Lower lobe of right lung (tissue), 2 donors: ENCODE measurements at regions not wholly inside any gene's neighbourhood (a gene's known extent, or its start where the extent isn't known, plus 50 kb on each side); places are given as distances from the start of the nearest gene placed in this dataset.

ENCODE experiments used
- ATAC-seq, 2 donors: fragments of 200-7000 bp; cut with Tn5 transposase; one replicate each; pipeline ENCODE4 v1.9.1; 2020 to 2022; ENCODE audit warnings: mild to moderate bottlenecking in 2 of 2, moderate library complexity in 2 of 2
- DNase-seq: peaks from one replicate; pipeline ENCODE4 v3.0.0-alpha.2; 2020
- H3K27ac ChIP-seq: fragments of 200-600 bp; one replicate; pipeline ENCODE4 v1.8.0; 2022
- H3K27me3 ChIP-seq: fragments of 200-600 bp; one replicate; pipeline ENCODE4 v1.8.0; 2022; ENCODE audit warnings: low read depth
- H3K36me3 ChIP-seq: fragments of 200-600 bp; one replicate; pipeline ENCODE4 v1.8.0; 2022; ENCODE audit warnings: mild to moderate bottlenecking
- H3K4me1 ChIP-seq: fragments of 200-600 bp; one replicate; pipeline ENCODE4 v1.8.0; 2022
- H3K4me3 ChIP-seq: fragments of 200-600 bp; one replicate; pipeline ENCODE4 v1.8.0; 2022; ENCODE audit warnings: mild to moderate bottlenecking
- H3K9me3 ChIP-seq: fragments of 200-600 bp; one replicate; pipeline ENCODE4 v1.8.0; 2022
- intact Hi-C: fragments of 100-400 bp; cut with DNase I; formaldehyde crosslinking; loops from one replicate; pipeline ENCODE4 v1.11.0; 2022
- TF ChIP-seq, protein P1 (sequence below): fragments of 200-600 bp; IDR thresholded peaks from one replicate; pipeline ENCODE4 v1.8.0; 2022; ENCODE audit warnings: antibody characterized with exemption, mild to moderate bottlenecking
- donor health status: DM: no; HTN: yes; CAD: no; lungs with severe emphysema.

- intact Hi-C loops = no loop called here
- H3K27me3 ChIP-seq = no peaks in the 10 kb centered on the region
These were observed 167.6 kb upstream of the TMEM161B start for GRCh38 chr5:88436290-88436689.

GRCh38 chr5:88428633-88429032 is 160.0 kb upstream of the TMEM161B start:
- no peak for DNase-seq
- no peaks in the 10 kb centered on the region for H3K36me3 ChIP-seq
- TF ChIP-seq, protein P1, sequence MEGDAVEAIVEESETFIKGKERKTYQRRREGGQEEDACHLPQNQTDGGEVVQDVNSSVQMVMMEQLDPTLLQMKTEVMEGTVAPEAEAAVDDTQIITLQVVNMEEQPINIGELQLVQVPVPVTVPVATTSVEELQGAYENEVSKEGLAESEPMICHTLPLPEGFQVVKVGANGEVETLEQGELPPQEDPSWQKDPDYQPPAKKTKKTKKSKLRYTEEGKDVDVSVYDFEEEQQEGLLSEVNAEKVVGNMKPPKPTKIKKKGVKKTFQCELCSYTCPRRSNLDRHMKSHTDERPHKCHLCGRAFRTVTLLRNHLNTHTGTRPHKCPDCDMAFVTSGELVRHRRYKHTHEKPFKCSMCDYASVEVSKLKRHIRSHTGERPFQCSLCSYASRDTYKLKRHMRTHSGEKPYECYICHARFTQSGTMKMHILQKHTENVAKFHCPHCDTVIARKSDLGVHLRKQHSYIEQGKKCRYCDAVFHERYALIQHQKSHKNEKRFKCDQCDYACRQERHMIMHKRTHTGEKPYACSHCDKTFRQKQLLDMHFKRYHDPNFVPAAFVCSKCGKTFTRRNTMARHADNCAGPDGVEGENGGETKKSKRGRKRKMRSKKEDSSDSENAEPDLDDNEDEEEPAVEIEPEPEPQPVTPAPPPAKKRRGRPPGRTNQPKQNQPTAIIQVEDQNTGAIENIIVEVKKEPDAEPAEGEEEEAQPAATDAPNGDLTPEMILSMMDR = no peak
- no peak overlapping the region for H3K27ac ChIP-seq
- no peaks in the 10 kb centered on the region for H3K4me1 ChIP-seq
- no peaks in the 10 kb centered on the region for H3K9me3 ChIP-seq
- intact Hi-C loops = no loop called here
- H3K27me3 ChIP-seq = no peaks in the 10 kb centered on the region
- ATAC-seq = no peak
- no peak overlapping the region for H3K4me3 ChIP-seq

More at GRCh38 chr5:88436290-88436689, 167.6 kb upstream of the TMEM161B start:
- Histone ChIP-seq H3K4me3 (no peak overlapping the region), H3K36me3 (no peaks in the 10 kb centered on the region), H3K4me1 (no peaks in the 10 kb centered on the region), H3K27ac (no peak overlapping the region), H3K9me3 (no peaks in the 10 kb centered on the region)
- ATAC-seq = no peak
- TF ChIP-seq, protein P1 = no peak
- DNase-seq = no peak

DNA sequence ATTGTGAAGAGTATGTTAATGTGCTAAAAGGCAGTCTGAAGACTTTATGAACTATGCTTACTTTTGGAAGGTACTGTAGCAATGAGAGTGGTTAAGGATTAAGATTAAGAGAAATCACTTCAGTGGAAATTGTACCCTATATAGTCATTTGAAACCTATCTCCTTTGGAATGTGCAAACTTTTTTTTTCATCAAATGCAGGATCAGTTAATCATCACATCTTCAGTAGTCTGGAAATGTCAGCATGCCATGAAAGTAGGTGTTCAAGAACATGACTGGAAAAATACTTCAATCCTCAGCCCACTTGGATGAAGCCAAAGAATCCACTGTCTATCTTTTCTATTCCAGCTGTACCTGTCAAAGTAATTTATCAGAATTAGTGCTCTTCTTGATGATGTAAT is 157.8 kb upstream of the TMEM161B start:
- Histone ChIP-seq H3K4me1 (no peaks in the 10 kb centered on the region), H3K9me3 (no peaks in the 10 kb centered on the region), H3K27me3 (no peaks in the 10 kb centered on the region), H3K36me3 (no peaks in the 10 kb centered on the region), H3K27ac (no peak overlapping the region), H3K4me3 (no peak overlapping the region)
- ATAC-seq (no peak), DNase-seq (no peak)
- intact Hi-C loops = no loop called here
- TF ChIP-seq, protein P1 = no peak

DNA sequence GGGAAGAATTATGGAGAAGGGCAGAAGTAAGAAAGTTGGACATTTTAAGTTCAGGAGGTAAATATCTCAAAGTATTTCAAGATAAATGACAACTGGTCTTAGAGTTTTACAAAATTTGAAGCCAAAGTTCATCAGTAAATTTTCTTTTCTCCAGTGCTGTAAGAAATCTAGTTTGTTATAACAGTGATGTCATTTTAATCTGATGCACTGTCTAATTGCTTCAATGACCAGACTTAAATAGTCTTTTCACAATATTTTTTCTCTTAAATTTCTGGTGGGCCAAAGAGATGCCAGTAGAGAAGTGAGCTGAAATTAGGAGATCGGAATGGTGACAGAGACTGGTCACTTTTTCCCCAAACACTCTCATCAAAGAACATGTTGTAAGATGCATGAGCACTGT is 156.5 kb upstream of the TMEM161B start:
- Histone ChIP-seq H3K27ac (no peak overlapping the region), H3K36me3 (no peaks in the 10 kb centered on the region), H3K4me3 (no peak overlapping the region), H3K9me3 (no peaks in the 10 kb centered on the region), H3K27me3 (no peaks in the 10 kb centered on the region), H3K4me1 (no peaks in the 10 kb centered on the region)
- DNase-seq (no peak), ATAC-seq (no peak)
- TF ChIP-seq, protein P1 = no peak
- intact Hi-C loops = no loop called here

DNA sequence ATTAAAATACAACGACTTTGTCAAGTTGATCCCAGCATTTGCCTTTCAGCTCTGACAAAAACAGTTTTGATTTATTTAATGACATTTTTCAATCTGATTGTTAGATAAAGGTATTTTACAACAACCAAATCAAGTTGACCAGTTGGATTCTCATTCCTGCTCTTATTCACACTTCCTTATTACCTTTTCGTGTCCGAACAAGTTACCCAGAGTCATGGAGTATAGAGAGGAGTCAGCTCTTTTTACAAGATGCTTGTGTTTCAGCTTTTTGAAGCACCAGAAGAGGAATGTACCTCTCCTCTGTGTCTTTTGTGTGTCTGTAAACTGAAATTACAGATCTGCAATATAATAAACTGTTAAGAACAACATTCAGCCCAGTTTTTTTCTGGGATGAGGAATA is 151.3 kb upstream of the TMEM161B start:
- intact Hi-C loops = no loop called here
- Histone ChIP-seq H3K27me3 (no peaks in the 10 kb centered on the region), H3K4me3 (no peak overlapping the region), H3K9me3 (no peaks in the 10 kb centered on the region), H3K4me1 (no peaks in the 10 kb centered on the region), H3K27ac (no peak overlapping the region), H3K36me3 (no peaks in the 10 kb centered on the region)
- TF ChIP-seq, protein P1 = no peak
- DNase-seq (no peak), ATAC-seq (no peak)

DNA sequence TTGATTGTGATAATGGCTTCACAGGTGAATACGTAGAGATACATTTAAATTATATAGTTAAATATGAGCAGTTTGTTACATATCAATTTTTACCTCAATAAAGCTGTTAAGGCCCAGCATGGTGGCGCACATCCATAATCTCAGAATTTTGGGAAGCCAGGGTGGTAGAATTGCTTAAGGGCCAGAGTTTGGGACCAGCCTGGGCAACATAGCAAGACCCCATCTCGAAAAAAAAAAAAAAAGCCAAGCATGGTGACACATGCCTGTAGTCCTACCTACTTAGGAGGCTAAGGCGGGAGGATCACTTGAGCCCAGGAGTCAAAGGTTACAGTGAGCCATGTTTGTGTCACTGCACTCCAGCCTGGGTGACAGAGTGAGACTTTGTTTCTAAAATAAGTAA is 138.7 kb upstream of the TMEM161B start:
- H3K36me3 ChIP-seq = no peaks in the 10 kb centered on the region
- H3K4me1 ChIP-seq = no peaks in the 10 kb centered on the region
- ATAC-seq (no peak), DNase-seq (no peak)
- no peak overlapping the region for H3K4me3 ChIP-seq
- no peaks in the 10 kb centered on the region for H3K27me3 ChIP-seq
- TF ChIP-seq, protein P1 = no peak
- intact Hi-C loops = no loop called here
- no peak overlapping the region for H3K27ac ChIP-seq
- no peaks in the 10 kb centered on the region for H3K9me3 ChIP-seq
